ENCODE measurements at regions not wholly inside any gene's neighbourhood (a gene's known extent, or its start where the extent isn't known, plus 50 kb on each side); places are given as distances from the start of the nearest gene placed in this dataset.
"Not testable (repeated sequence)": the region's sequence is repeated elsewhere in the genome, so short reads cannot be mapped to it uniquely, and the experiment has no call there.

- no peak for DNase-seq
These were observed 88.5 kb upstream of the CXorf66 start for GRCh38 chrX:140053846-140054245.

GRCh38 chrX:140050906-140051305, 85.6 kb upstream of the CXorf66 start:
- DNase-seq = no peak

GRCh38 chrX:140040386-140040785, 75.1 kb upstream of the CXorf66 start:
- no peak for DNase-seq

GRCh38 chrX:140038842-140039241, 73.5 kb upstream of the CXorf66 start:
- DNase-seq = no peak

- no peak for DNase-seq
These were observed 69.6 kb upstream of the CXorf66 start for GRCh38 chrX:140034916-140035315.

- no peak for DNase-seq
These were observed 57.2 kb upstream of the CXorf66 start for GRCh38 chrX:140022482-140022881.

GRCh38 chrX:140019134-140019533, 53.8 kb upstream of the CXorf66 start:
- not testable (repeated sequence) for DNase-seq

Measured in KG1 (cell line).